GM23248 (cell line): ENCODE measurements at regions not wholly inside any gene's neighbourhood (a gene's known extent, or its start where the extent isn't known, plus 50 kb on each side); places are given as distances from the start of the nearest gene placed in this dataset.

Source experiments
- EZH2 ChIP-seq: fragments of 200-600 bp; sonication (generic); IDR thresholded peaks from 2 replicates; pipeline ENCODE4 v1.6.1; 2018; ENCODE audit warnings: antibody characterized with exemption, mild to moderate bottlenecking; ENCODE audit not compliant: insufficient read depth, poor library complexity, severe bottlenecking
- EZH2phosphoT487 ChIP-seq: fragments of 200-600 bp; sonication (generic); IDR thresholded peaks from 2 replicates; pipeline ENCODE4 v1.6.1; 2018; ENCODE audit warnings: antibody characterized with exemption, moderate library complexity, mild to moderate bottlenecking, low read depth; ENCODE audit not compliant: insufficient read depth

DNA sequence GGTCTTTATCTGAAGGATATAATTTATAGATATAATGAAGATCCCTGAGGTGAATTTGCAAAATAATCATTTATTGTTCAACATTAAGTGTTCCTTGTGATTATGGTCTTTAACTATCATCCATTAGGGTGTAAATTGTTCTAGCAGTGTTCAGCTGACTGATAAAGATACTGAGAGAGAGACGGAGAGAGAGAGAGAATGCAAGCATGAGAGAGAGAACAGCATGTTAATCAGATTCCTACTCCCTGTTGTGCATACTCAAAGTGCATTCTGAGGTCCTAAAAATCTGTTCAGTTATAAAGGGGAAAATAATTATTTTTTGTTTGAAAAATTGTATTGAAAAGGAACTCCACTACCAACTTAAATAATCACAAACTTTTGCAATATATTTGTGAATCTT is 271.0 kb upstream of the CBLB start:
- TF ChIP-seq EZH2phosphoT487, result no peak
- TF ChIP-seq EZH2, result no peak
